HG03097 (cell line): ENCODE measurements at regions not wholly inside any gene's neighbourhood (a gene's known extent, or its start where the extent isn't known, plus 50 kb on each side); places are given as distances from the start of the nearest gene placed in this dataset.
"Not testable (repeated sequence)": the region's sequence is repeated elsewhere in the genome, so short reads cannot be mapped to it uniquely, and the experiment has no call there.

Source experiments
- ATAC-seq: cut with Tn5 transposase; IDR thresholded peaks from one replicate; pipeline ENCODE4 v1.9.1; 2021; ENCODE audit not compliant: unreplicated experiment, low FRiP score

DNA sequence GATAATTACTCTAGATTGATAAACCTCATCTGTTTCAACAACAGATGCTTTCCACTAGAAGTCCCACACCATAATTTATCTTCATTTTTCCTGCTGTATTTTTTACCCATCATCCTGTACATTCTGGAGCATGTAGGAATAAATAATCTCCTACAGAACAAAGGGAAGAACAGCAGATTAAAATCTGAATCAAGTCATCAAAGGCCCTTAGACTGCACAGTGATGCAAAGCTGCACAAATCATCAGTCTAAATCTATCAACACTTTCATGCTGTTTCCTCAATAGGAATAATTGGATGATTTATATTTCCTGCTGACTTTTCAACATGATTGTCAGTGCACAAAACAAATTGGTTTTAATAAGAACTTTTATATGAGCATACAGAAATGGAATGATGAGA is 1143.9 kb downstream of the STIM2 start:
- no peak for ATAC-seq

GRCh38 chr4:28006021-28006420 is 1145.4 kb downstream of the STIM2 start:
- ATAC-seq = no peak

DNA sequence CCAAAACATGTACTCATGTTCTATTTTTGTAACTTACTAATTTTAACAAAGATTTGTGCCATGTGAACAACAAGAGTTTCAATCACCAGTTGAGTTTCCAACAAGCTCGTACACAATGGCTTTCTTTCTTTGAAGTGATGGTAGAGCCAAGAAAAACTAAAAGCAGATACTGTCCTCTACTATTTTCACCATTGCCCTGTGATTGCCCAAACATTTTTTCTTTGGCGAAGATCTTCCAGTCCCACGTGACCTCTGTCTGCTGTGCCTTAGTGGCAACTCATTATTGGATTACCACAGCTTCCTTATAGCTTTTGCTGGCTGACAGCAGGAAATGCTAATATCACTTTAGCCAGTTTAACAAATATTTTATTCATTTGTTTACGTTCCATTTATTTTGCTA is 1147.1 kb downstream of the STIM2 start:
- ATAC-seq = no peak

DNA sequence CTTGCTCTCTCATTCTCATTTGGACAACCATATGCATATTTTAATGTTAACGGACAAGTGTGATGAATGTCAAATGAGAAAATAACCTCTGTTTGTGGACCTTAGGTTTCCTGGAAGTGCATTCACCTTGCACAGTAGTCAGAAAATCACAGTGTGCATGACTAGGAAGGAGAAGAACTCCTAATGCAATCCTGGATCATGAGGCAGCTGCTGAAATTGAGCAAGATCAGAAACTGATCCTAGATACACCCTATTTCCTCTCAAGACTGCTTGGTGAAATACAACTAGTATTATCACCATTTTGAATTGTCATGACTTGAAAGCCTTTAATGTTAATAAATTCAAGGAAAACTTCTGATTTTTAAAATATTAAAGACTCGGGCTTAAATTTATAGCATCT is 1148.9 kb downstream of the STIM2 start:
- ATAC-seq = no peak

- ATAC-seq = no peak
Observed at GRCh38 chr4:28010577-28011240, 1150.1 kb downstream of the STIM2 start.

GRCh38 chr4:28014469-28014868 is 1153.8 kb downstream of the STIM2 start:
- no peak for ATAC-seq

GRCh38 chr4:28015996-28016395 is 1155.4 kb downstream of the STIM2 start:
- no peak for ATAC-seq

DNA sequence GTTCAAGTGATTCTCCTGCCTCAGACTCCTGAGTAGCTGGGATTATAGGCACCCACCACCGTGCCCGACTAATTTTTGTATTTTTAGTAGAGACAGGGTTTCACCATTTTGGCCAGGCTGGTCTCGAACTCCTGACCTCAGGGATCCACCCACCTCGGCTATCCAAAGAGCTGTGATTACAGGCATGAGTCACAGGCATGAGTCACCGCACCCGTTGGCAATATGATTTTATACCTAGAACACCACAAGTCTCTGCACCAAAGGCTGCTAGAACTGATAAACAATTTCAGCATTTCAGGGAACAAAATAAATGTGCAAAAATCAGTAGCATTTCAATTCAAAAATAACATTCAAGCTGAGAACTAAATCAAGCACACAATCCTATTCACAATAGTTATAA is 1177.6 kb downstream of the STIM2 start:
- not testable (repeated sequence) for ATAC-seq

GRCh38 chr4:28062562-28062961 is 1201.9 kb downstream of the STIM2 start:
- no peak for ATAC-seq

DNA sequence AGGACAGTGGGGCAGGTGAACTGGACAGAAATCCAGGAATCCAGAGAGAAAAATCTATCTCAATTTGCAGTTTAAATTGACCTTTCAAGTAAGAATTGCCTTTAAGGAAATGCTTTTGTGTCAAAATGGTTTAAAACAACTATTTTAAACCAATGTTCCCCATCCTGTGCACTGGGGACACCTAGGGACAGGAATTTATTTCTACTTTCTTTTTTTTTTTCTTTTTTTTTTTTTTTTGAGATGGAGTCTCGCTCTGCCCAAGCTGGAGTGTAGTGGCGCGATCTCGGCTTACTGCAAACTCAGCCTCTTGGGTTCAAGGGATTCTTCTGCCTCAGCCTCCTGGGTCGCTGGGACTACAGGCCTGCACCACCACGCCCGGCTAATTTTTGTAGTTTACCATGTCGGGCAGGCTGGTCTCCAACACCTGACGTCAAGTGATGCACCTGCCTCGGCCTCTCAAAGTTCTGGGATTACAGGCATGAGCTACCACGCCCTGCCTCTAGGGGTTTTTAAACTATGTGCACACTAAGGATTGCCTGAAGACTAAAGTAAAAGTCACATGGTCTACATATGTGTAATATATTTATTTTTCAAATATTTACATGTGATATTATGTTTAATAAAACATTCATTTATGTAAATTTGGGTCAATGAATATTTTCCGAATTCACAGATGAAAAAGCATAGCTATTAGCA is 1213.4 kb downstream of the STIM2 start:
- no peak for ATAC-seq

DNA sequence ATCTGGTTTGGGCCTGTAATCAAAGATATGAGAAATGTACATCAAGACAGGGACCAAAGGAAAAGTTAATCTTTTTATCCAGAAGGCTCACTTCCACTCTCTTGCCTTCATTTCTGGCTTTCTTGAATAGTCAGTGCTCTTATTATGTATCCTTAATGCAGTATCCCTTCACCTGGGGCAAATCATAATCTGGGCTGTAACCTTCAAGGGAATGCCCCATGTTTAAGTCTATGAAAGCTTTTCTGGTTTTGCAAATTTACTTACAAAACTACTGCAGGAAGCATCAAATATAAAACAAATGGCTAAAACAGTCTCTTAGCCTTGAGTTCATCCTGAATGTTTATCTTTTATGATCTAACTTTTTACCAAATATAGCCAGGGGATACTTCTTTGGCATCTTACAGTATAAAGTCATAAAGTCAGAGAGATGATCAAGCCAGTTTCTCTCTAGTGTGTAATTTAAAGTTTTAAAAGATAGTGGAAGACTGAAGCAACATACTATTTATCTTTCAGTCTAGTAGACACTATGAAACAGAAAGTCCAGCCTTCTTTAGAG is 1214.8 kb downstream of the STIM2 start:
- no peak for ATAC-seq

- not testable (repeated sequence) for ATAC-seq
Observed at GRCh38 chr4:28077203-28077602, 1216.6 kb downstream of the STIM2 start.

DNA sequence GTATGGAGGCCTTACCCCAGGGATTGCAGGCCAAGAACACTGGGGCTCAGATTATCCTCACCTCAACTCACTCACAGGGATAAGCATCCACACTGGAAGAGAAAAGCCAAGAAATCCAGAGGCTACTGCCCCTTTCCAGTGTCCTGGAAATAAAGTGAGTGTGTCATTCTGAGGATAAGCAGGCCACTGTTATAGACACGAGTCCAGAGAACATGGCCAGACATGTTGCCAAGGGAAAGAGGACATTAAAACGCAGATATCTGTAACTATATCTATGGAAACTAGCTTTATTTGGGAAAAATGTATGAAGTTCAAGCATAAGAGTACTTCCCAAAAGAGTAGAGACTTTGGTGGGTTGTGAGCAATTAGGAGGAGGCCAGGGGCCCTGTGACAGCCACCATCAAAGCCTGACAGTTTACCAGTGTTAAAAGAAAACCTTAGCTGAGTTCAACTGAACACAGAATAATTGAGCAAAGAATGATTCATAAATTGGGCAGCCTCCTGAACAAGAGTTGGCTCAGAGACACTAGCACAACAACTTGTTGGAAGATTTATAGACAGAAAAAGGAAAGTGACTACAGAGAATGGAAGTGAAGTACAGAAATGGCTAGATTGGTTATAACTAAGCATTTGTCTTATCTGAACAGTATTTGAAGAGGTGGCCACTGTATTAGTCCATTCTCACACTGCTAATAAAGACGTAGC is 1222.2 kb downstream of the STIM2 start:
- no peak for ATAC-seq

GRCh38 chr4:28092610-28093009 is 1232.0 kb downstream of the STIM2 start:
- no peak for ATAC-seq

- no peak for ATAC-seq
Observed at GRCh38 chr4:28093071-28093470, 1232.4 kb downstream of the STIM2 start.

DNA sequence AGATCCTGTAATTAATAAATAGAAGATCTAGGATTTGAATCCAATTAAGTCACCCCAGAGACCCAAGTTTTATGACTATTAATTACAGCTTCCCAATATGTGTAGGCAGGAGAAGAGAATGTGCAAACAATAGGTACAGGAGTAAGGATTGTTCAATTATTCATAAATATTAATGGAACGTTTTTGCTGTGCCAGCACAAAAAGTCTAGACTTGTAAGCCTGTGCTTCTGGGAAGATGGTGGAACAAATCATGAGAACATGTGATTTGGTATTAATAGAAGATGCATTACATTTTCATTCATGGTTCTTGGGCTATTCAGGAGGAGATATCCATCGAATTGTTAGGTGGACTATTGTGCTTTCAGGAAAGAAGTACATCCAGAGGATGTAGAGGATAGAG is 1240.9 kb downstream of the STIM2 start:
- no peak for ATAC-seq

- ATAC-seq = no peak
Observed at GRCh38 chr4:28105271-28105859, 1244.7 kb downstream of the STIM2 start.

DNA sequence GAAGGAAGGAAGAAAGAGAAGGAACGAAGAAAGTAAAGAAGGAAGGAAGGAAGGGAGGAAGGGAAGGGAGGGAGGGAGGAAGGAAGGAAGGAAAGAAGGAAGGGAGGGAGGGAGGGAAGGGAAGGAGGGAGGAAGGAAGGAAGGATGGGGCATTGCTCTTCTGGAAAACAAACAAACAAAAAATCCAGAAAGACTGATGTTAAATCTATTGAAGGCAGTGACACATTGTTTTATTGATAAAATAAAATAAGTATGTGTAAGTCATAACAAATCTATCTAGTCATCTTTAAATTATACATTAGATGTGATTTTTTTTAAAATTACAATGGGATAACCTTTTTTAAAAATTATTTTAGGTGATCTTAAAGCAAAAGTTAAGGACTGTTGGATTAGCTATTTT is 1245.5 kb downstream of the STIM2 start:
- no peak for ATAC-seq

GRCh38 chr4:28109801-28110200 is 1249.2 kb downstream of the STIM2 start:
- no peak for ATAC-seq

DNA sequence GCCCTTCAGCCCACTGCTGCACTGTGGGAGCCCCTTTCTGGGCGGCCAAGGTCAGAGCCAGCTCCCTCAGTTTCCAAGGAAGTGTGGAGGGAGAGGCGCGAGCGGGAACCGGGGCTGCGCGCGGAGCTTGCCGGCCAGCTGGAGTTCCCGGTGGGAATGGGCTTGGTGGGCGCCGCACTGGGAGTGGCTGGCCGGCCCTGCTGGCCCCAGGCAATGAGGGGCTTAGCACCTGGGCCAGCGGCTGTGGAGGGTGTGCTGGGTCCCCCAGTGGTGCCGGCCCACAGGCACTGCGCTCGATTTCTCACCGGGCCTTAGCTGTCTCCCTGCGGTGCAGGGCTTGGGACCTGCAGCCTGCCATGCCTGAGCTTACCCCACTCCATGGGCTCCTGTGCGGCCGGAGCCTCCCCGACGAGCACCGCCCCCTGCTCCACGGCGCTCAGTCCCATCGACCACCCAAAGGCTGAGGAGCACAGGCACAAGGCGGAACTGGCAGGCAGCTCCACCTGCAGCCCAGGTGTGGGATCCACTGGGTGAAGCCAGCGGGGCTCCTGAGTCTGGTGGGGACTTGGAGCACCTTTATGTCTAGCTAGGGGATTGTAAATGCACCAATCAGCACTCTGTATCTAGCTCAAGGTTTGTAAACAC is 1252.2 kb downstream of the STIM2 start:
- not testable (repeated sequence) for ATAC-seq

GRCh38 chr4:28113586-28113985 is 1252.9 kb downstream of the STIM2 start:
- not testable (repeated sequence) for ATAC-seq
